ENCODE measurements at regions not wholly inside any gene's neighbourhood (a gene's known extent, or its start where the extent isn't known, plus 50 kb on each side); places are given as distances from the start of the nearest gene placed in this dataset.
A peak's percentile ranks its signal among the peaks of the same experiment; 100 is the strongest.

DNA sequence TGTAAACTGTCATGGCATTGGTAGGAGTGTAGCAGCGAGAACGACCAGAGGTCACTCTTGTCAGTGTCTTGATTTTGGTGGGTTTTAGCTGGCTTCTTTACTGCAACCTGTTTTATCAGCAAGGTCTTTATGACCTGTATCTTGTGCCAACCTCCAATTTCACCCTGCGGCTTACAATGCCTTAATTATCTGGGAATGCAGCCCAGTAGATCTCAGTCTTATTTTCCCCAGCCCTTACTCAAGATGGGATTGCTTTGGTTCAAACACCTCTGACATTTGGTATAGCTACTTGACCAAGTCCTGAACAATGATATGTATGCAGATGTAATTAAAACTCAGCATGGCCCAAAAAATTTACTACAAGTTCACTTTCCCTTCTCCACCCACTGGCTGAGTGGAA lies 388.4 kb downstream of the RSL24D1 start:
- no peak overlapping the region for H3K56ac ChIP-seq (ENCODE audit: low read length)
- H3K4me1 ChIP-seq (ENCODE audit: control insufficient read depth, low read depth, low read length), result no peaks in the 10 kb centered on the region
- H2BK5ac ChIP-seq (ENCODE audit: low read length), result no peak overlapping the region
- no peak overlapping the region for H2BK120ac ChIP-seq (ENCODE audit: low read depth, low read length)
- no peak overlapping the region for H3K9ac ChIP-seq (ENCODE audit: low read length)
- no CpG with 5 or more reads among the region's 3 CpGs for WGBS (ENCODE audit: extremely low coverage, insufficient coverage, low lambda C conversion rate)
- DNase-seq, result no peak
- H4K8ac ChIP-seq (ENCODE audit: low read depth, low read length), result no peak overlapping the region
- no peak overlapping the region for H3K27ac ChIP-seq (ENCODE audit: low read depth, low read length)
- no peak overlapping the region for H3K4me3 ChIP-seq (ENCODE audit: low read length)
- H3K23ac ChIP-seq (ENCODE audit: low read length), result no peak overlapping the region
- H3K79me2 ChIP-seq (ENCODE audit: control insufficient read depth, insufficient read depth, low read length), result no peaks in the 10 kb centered on the region
- no peak overlapping the region for H3K4me2 ChIP-seq (ENCODE audit: low read length)
- no peaks in the 10 kb centered on the region for H3K79me1 ChIP-seq (ENCODE audit: low read length)
- no peak overlapping the region for H3K4ac ChIP-seq (ENCODE audit: low read depth, low read length)
- no peak overlapping the region for H2AK5ac ChIP-seq (ENCODE audit: low read length)
- no peak overlapping the region for H3K18ac ChIP-seq (ENCODE audit: low read length)
- H2BK15ac ChIP-seq (replicated peaks; ENCODE audit: low read depth), result no peak overlapping the region
- no peaks in the 10 kb centered on the region for H3K27me3 ChIP-seq (ENCODE audit: insufficient read depth, low read length, poor library complexity)
- H3K36me3 ChIP-seq (ENCODE audit: control insufficient read depth, insufficient read depth, low read length), result no peaks in the 10 kb centered on the region
- no peak overlapping the region for H4K5ac ChIP-seq (ENCODE audit: low read length)

- no peak overlapping the region for H3K4ac ChIP-seq (ENCODE audit: low read depth, low read length)
- H3K79me2 ChIP-seq (ENCODE audit: control insufficient read depth, insufficient read depth, low read length), result no peaks in the 10 kb centered on the region
- H3K4me3 ChIP-seq (ENCODE audit: low read length), result no peak overlapping the region
- H3K9ac ChIP-seq (ENCODE audit: low read length), result no peak overlapping the region
- H3K4me1 ChIP-seq (ENCODE audit: control insufficient read depth, low read depth, low read length), result no peaks in the 10 kb centered on the region
- H3K36me3 ChIP-seq (ENCODE audit: control insufficient read depth, insufficient read depth, low read length), result no peaks in the 10 kb centered on the region
- no peak overlapping the region for H3K18ac ChIP-seq (ENCODE audit: low read length)
- no CpG with 5 or more reads among the region's 1 CpG for WGBS (ENCODE audit: extremely low coverage, insufficient coverage, low lambda C conversion rate)
- H2BK15ac ChIP-seq (replicated peaks; ENCODE audit: low read depth), result no peak overlapping the region
- no peak overlapping the region for H3K4me2 ChIP-seq (ENCODE audit: low read length)
- no peak overlapping the region for H4K8ac ChIP-seq (ENCODE audit: low read depth, low read length)
- DNase-seq, result no peak
- no peak overlapping the region for H2BK120ac ChIP-seq (ENCODE audit: low read depth, low read length)
- no peaks in the 10 kb centered on the region for H3K79me1 ChIP-seq (ENCODE audit: low read length)
- no peak overlapping the region for H2BK5ac ChIP-seq (ENCODE audit: low read length)
- H3K23ac ChIP-seq (ENCODE audit: low read length), result no peak overlapping the region
- no peak overlapping the region for H2AK5ac ChIP-seq (ENCODE audit: low read length)
- H3K27me3 ChIP-seq (ENCODE audit: insufficient read depth, low read length, poor library complexity), result no peaks in the 10 kb centered on the region
- H3K56ac ChIP-seq (ENCODE audit: low read length), result no peak overlapping the region
- H4K5ac ChIP-seq (ENCODE audit: low read length), result no peak overlapping the region
- H3K27ac ChIP-seq (ENCODE audit: low read depth, low read length), result no peak overlapping the region
Measured at GRCh38 chr15:54803987-54804386, 392.8 kb downstream of the RSL24D1 start.

DNA sequence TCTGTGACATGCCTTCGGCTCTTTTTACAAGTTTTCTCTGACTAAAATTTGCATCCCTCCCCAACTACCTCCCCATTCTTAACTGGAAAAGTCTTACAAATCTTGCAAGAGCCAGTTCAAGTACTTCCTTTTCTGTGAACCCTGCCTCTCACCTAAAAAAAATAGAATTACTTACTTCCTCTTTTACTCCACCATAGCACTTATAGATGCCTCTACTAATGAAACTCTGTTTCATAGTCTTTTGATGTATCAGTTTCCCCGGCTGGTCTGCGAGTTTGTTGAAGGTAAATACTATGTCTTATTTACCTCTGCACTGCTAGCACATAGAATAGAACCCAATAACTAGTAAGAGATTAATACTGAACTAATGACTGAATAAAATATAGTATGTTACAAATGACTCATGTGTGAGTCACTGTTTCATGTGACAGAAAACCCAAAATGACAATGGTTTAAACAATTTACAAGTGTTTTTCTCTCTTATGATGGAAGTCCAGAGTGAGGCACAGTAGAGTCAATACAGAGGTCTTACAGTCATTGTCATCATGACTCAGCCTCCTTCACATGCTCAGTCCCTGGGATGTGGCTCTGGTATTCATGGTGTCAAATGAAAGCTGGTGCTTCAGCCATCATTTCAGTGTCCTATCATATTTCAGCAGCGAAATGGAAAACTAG lies 393.5 kb downstream of the RSL24D1 start:
- no peaks in the 10 kb centered on the region for H3K4me1 ChIP-seq (ENCODE audit: control insufficient read depth, low read depth, low read length)
- H2AK5ac ChIP-seq (ENCODE audit: low read length), result no peak overlapping the region
- H3K27ac ChIP-seq (ENCODE audit: low read depth, low read length), result no peak overlapping the region
- no peaks in the 10 kb centered on the region for H3K79me2 ChIP-seq (ENCODE audit: control insufficient read depth, insufficient read depth, low read length)
- no peak overlapping the region for H3K4me2 ChIP-seq (ENCODE audit: low read length)
- H3K18ac ChIP-seq (ENCODE audit: low read length), result no peak overlapping the region
- no peak overlapping the region for H3K9ac ChIP-seq (ENCODE audit: low read length)
- peak; percentile 36 for DNase-seq
- H3K36me3 ChIP-seq (ENCODE audit: control insufficient read depth, insufficient read depth, low read length), result no peaks in the 10 kb centered on the region
- H4K8ac ChIP-seq (ENCODE audit: low read depth, low read length), result no peak overlapping the region
- H2BK5ac ChIP-seq (ENCODE audit: low read length), result no peak overlapping the region
- H3K27me3 ChIP-seq (ENCODE audit: insufficient read depth, low read length, poor library complexity), result no peaks in the 10 kb centered on the region
- H2BK15ac ChIP-seq (replicated peaks; ENCODE audit: low read depth), result no peak overlapping the region
- H3K23ac ChIP-seq (ENCODE audit: low read length), result no peak overlapping the region
- no peak overlapping the region for H2BK120ac ChIP-seq (ENCODE audit: low read depth, low read length)
- H3K4ac ChIP-seq (ENCODE audit: low read depth, low read length), result no peak overlapping the region
- no peak overlapping the region for H3K56ac ChIP-seq (ENCODE audit: low read length)
- H3K79me1 ChIP-seq (ENCODE audit: low read length), result no peaks in the 10 kb centered on the region
- no peak overlapping the region for H4K5ac ChIP-seq (ENCODE audit: low read length)
- WGBS (ENCODE audit: extremely low coverage, insufficient coverage, low lambda C conversion rate), result no CpG with 5 or more reads among the region's 4 CpGs
- no peak overlapping the region for H3K4me3 ChIP-seq (ENCODE audit: low read length)

DNA sequence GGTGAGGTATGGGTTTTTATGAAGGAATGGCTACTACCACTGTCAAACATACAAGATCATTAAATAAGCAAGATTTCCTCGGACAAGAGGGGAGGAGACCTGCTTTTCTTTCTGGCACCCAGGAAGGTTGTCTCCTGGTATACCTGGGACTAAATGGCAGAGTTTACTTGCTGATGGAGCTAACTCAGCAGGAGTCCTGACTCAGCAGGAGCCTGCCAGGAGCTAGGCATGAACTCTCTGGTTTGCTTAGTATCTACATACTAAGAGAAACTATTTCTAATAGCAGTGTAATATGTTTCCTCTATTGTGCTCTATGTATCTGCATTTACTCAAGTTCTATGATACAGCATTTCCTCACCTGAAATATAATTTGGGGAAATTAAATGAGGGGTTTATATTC lies 404.2 kb downstream of the RSL24D1 start:
- Histone ChIP-seq H3K4me2 (ENCODE audit: low read length) (no peak overlapping the region), H3K79me1 (ENCODE audit: low read length) (no peaks in the 10 kb centered on the region), H3K36me3 (ENCODE audit: control insufficient read depth, insufficient read depth, low read length) (no peaks in the 10 kb centered on the region), H3K79me2 (ENCODE audit: control insufficient read depth, insufficient read depth, low read length) (no peaks in the 10 kb centered on the region), H3K4me1 (ENCODE audit: control insufficient read depth, low read depth, low read length) (no peaks in the 10 kb centered on the region), H2AK5ac (ENCODE audit: low read length) (no peak overlapping the region), H3K56ac (ENCODE audit: low read length) (no peak overlapping the region), H4K8ac (ENCODE audit: low read depth, low read length) (no peak overlapping the region), H2BK120ac (ENCODE audit: low read depth, low read length) (no peak overlapping the region), H3K4me3 (ENCODE audit: low read length) (no peak overlapping the region), H2BK15ac (replicated peaks; ENCODE audit: low read depth) (no peak overlapping the region), H3K4ac (ENCODE audit: low read depth, low read length) (no peak overlapping the region), H3K27me3 (ENCODE audit: insufficient read depth, low read length, poor library complexity) (no peaks in the 10 kb centered on the region), H3K23ac (ENCODE audit: low read length) (no peak overlapping the region), H3K18ac (ENCODE audit: low read length) (no peak overlapping the region), H4K5ac (ENCODE audit: low read length) (no peak overlapping the region), H3K9ac (ENCODE audit: low read length) (no peak overlapping the region), H2BK5ac (ENCODE audit: low read length) (no peak overlapping the region), H3K27ac (ENCODE audit: low read depth, low read length) (no peak overlapping the region)
- peak; percentile 39 for DNase-seq
- WGBS (ENCODE audit: extremely low coverage, insufficient coverage, low lambda C conversion rate), result no CpG with 5 or more reads among the region's 1 CpG

DNA sequence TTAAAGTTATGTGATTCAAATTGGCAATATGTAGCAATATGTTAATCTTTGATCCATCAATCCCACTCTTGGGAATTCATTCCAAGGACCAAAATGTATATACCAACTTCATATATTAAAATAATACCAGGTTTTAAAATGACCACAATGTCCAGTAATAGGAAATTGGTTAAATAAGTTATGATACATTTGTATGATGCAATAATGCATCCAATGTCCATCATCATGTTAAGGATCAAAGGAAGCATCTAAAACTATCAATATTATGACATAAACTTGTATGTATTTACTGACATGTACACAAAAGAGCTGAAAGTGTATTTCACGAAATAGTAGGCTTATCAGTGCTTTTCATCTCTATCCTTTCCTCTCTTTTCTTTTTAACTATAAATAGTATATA lies 406.0 kb downstream of the RSL24D1 start:
- Histone ChIP-seq H2BK120ac (ENCODE audit: low read depth, low read length) (no peak overlapping the region), H3K27me3 (ENCODE audit: insufficient read depth, low read length, poor library complexity) (no peaks in the 10 kb centered on the region), H2BK5ac (ENCODE audit: low read length) (no peak overlapping the region), H3K4ac (ENCODE audit: low read depth, low read length) (no peak overlapping the region), H3K4me2 (ENCODE audit: low read length) (no peak overlapping the region), H3K18ac (ENCODE audit: low read length) (no peak overlapping the region), H3K79me2 (ENCODE audit: control insufficient read depth, insufficient read depth, low read length) (no peaks in the 10 kb centered on the region), H3K79me1 (ENCODE audit: low read length) (no peaks in the 10 kb centered on the region), H4K5ac (ENCODE audit: low read length) (no peak overlapping the region), H3K4me3 (ENCODE audit: low read length) (no peak overlapping the region), H4K8ac (ENCODE audit: low read depth, low read length) (no peak overlapping the region), H3K36me3 (ENCODE audit: control insufficient read depth, insufficient read depth, low read length) (no peaks in the 10 kb centered on the region), H2BK15ac (replicated peaks; ENCODE audit: low read depth) (no peak overlapping the region), H3K56ac (ENCODE audit: low read length) (no peak overlapping the region), H3K23ac (ENCODE audit: low read length) (no peak overlapping the region), H3K9ac (ENCODE audit: low read length) (no peak overlapping the region), H3K27ac (ENCODE audit: low read depth, low read length) (no peak overlapping the region), H3K4me1 (ENCODE audit: control insufficient read depth, low read depth, low read length) (no peaks in the 10 kb centered on the region), H2AK5ac (ENCODE audit: low read length) (no peak overlapping the region)
- no CpG with 5 or more reads among the region's 1 CpG for WGBS (ENCODE audit: extremely low coverage, insufficient coverage, low lambda C conversion rate)
- no peak for DNase-seq

- Histone ChIP-seq H2BK5ac (ENCODE audit: low read length) (no peak overlapping the region), H3K4me2 (ENCODE audit: low read length) (no peak overlapping the region), H3K27me3 (ENCODE audit: insufficient read depth, low read length, poor library complexity) (no peaks in the 10 kb centered on the region), H4K8ac (ENCODE audit: low read depth, low read length) (no peak overlapping the region), H3K27ac (ENCODE audit: low read depth, low read length) (no peak overlapping the region), H2AK5ac (ENCODE audit: low read length) (no peak overlapping the region), H3K36me3 (ENCODE audit: control insufficient read depth, insufficient read depth, low read length) (no peaks in the 10 kb centered on the region), H3K4me1 (ENCODE audit: control insufficient read depth, low read depth, low read length) (no peaks in the 10 kb centered on the region), H3K56ac (ENCODE audit: low read length) (no peak overlapping the region), H3K79me1 (ENCODE audit: low read length) (no peaks in the 10 kb centered on the region), H2BK15ac (replicated peaks; ENCODE audit: low read depth) (no peak overlapping the region), H3K18ac (ENCODE audit: low read length) (no peak overlapping the region), H3K4ac (ENCODE audit: low read depth, low read length) (no peak overlapping the region), H3K9ac (ENCODE audit: low read length) (no peak overlapping the region), H3K23ac (ENCODE audit: low read length) (no peak overlapping the region), H4K5ac (ENCODE audit: low read length) (no peak overlapping the region), H3K4me3 (ENCODE audit: low read length) (no peak overlapping the region), H2BK120ac (ENCODE audit: low read depth, low read length) (no peak overlapping the region), H3K79me2 (ENCODE audit: control insufficient read depth, insufficient read depth, low read length) (no peaks in the 10 kb centered on the region)
- WGBS (ENCODE audit: extremely low coverage, insufficient coverage, low lambda C conversion rate), result no CpG with 5 or more reads among the region's 2 CpGs
- DNase-seq, result no peak
Measured at GRCh38 chr15:54789376-54789775, 407.4 kb downstream of the RSL24D1 start.

Measured in mesendoderm (in vitro differentiated cells).